Kidney (tissue), 13 donors: ENCODE measurements at regions not wholly inside any gene's neighbourhood (a gene's known extent, or its start where the extent isn't known, plus 50 kb on each side); places are given as distances from the start of the nearest gene placed in this dataset.

Experiments used
- DNase-seq, 5 donors: peaks; one replicate each; pipeline ENCODE4 v3.0.0-alpha.2; 2013 to 2020
- FAIRE-seq: peaks from 2 replicates; lab custom pipeline; 2012; peaks lifted over from hg19 to GRCh38; lab: Jason Lieb, UNC
- H3K27ac ChIP-seq, 2 donors: one replicate each; pipeline ENCODE4 v1.7.0; 2013; ENCODE audit warnings: low read depth in 2 of 2, low read length in 2 of 2, inconsistent platforms in 1 of 2
- H3K27me3 ChIP-seq: one replicate; pipeline ENCODE4 v1.7.1; 2013; ENCODE audit warnings: low read length, inconsistent platforms; ENCODE audit not compliant: control insufficient read depth, insufficient read depth
- H3K36me3 ChIP-seq, 3 donors: one replicate each; pipeline versions ENCODE4 v1.7.0 to v1.7.1; 2013; ENCODE audit warnings: low read length in 3 of 3, control low read depth in 1 of 3, inconsistent platforms in 1 of 3; ENCODE audit not compliant: insufficient read depth in 3 of 3, control insufficient read depth in 2 of 3
- H3K4me1 ChIP-seq, 3 donors: one replicate each; pipeline versions ENCODE4 v1.7.0 to v1.7.1; 2013; ENCODE audit warnings: low read length in 3 of 3, inconsistent platforms in 1 of 3, low read depth in 1 of 3; ENCODE audit not compliant: control insufficient read depth in 2 of 3, insufficient read depth in 2 of 3
- H3K4me3 ChIP-seq, 3 donors: one replicate each; pipeline versions ENCODE4 v1.7.0 to v1.8.1; 2013; ENCODE audit warnings: low read length in 3 of 3, control low read depth in 1 of 3, inconsistent platforms in 1 of 3
- H3K9ac ChIP-seq, 3 donors: one replicate each; pipeline versions ENCODE4 v1.7.0 to v1.7.1; 2013; ENCODE audit warnings: low read length in 3 of 3, control low read depth in 1 of 3, inconsistent platforms in 1 of 3
- H3K9me3 ChIP-seq, 3 donors: one replicate each; pipeline versions ENCODE4 v1.7.0 to v1.7.1; 2013; ENCODE audit warnings: low read length in 3 of 3, control low read depth in 1 of 3, inconsistent platforms in 1 of 3; ENCODE audit not compliant: control insufficient read depth in 2 of 3, insufficient read depth in 1 of 3
- intact Hi-C: fragments of 100-400 bp; cut with DNase I; formaldehyde crosslinking; loops from one replicate; pipeline ENCODE4 v1.11.1; 2022
- TF ChIP-seq, protein P1 (sequence below): IDR thresholded peaks from 3 replicates; pipeline ENCODE4 v1.5.1; 2012; ENCODE audit warnings: mild to moderate bottlenecking, moderate library complexity, borderline replicate concordance; ENCODE audit not compliant: insufficient read depth; ENCODE audit errors: extremely low read depth
- donor health status: control.
- donor health status: control.
- donor health status: control.
- donor health status: control.
- donor health status: control.
- donor health status: DM: yes; HTN: yes; CAD: no.
- donor health status: Normal renal cell carcinoma (clear cell type).

DNA sequence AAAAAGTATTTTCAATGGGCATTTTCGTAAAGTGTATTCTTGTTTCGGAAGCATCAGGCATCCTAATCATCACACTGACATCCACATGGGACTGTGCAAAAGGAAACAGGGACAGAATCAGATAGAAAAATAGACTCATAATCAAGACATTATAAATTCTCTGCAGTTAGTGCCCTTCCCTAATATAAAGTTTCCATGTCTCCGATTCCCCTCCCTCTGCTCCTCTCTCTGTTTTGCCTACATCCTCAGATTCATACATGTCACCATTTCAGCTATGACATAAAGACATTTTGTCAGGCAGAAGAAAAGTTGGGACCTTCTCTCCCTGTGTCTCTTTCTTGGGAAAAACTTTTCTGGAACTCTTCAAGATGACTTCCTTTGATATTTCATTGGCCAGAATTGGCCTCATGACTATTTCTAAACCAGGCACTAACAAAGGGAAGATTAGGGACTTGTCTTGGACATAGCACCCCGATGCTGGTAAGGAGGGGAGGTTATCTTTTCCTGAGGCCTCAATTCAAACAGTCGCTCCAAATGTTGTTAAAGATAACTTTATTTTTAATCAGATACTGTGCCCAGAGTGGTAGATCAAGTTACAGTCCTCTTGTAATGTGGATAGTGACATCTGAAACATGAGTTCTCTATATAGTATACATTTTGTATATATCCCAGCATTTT lies 212.1 kb upstream of the BTG1 start:
- TF ChIP-seq, protein P1, sequence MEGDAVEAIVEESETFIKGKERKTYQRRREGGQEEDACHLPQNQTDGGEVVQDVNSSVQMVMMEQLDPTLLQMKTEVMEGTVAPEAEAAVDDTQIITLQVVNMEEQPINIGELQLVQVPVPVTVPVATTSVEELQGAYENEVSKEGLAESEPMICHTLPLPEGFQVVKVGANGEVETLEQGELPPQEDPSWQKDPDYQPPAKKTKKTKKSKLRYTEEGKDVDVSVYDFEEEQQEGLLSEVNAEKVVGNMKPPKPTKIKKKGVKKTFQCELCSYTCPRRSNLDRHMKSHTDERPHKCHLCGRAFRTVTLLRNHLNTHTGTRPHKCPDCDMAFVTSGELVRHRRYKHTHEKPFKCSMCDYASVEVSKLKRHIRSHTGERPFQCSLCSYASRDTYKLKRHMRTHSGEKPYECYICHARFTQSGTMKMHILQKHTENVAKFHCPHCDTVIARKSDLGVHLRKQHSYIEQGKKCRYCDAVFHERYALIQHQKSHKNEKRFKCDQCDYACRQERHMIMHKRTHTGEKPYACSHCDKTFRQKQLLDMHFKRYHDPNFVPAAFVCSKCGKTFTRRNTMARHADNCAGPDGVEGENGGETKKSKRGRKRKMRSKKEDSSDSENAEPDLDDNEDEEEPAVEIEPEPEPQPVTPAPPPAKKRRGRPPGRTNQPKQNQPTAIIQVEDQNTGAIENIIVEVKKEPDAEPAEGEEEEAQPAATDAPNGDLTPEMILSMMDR = no peak
- H3K9me3 ChIP-seq = no peaks in the 10 kb centered on the region
- no peak overlapping the region for H3K27ac ChIP-seq
- peaks cover 0 to 3% (median 0%) of the 10 kb centered on the region in 3 donors for H3K4me1 ChIP-seq
- intact Hi-C loops = no loop called here
- DNase-seq = no peak
- FAIRE-seq = no peak
- no peaks in the 10 kb centered on the region for H3K27me3 ChIP-seq
- H3K4me3 ChIP-seq = no peak overlapping the region
- no peaks in the 10 kb centered on the region for H3K36me3 ChIP-seq
- H3K9ac ChIP-seq = no peak overlapping the region

DNA sequence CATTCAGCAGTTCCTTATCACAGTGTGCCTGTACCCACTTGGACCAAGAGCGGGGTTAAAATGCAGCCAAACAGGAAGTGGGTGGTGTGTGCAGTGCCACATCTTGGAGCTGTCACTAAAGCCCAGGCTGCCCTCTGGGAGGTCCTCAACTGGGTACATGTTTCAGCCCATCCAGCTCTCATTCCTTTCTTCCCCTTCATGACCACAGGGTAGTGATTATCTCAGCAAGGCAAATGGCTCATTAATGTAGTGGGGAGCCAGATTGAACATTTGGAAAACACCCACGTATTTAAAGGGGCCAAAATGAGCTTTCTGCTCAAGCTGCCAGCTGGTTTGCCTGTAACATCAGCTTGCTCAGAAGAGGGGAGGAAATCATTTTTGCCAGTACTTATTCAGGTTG lies 210.8 kb upstream of the BTG1 start:
- no peak overlapping the region for H3K4me3 ChIP-seq
- DNase-seq (no peak), FAIRE-seq (no peak)
- intact Hi-C loops = no loop called here
- no peaks in the 10 kb centered on the region for H3K4me1 ChIP-seq
- TF ChIP-seq, protein P1 = no peak
- H3K36me3 ChIP-seq = no peaks in the 10 kb centered on the region
- no peak overlapping the region for H3K27ac ChIP-seq
- H3K9ac ChIP-seq = no peak overlapping the region
- no peaks in the 10 kb centered on the region for H3K9me3 ChIP-seq
- H3K27me3 ChIP-seq = no peaks in the 10 kb centered on the region

DNA sequence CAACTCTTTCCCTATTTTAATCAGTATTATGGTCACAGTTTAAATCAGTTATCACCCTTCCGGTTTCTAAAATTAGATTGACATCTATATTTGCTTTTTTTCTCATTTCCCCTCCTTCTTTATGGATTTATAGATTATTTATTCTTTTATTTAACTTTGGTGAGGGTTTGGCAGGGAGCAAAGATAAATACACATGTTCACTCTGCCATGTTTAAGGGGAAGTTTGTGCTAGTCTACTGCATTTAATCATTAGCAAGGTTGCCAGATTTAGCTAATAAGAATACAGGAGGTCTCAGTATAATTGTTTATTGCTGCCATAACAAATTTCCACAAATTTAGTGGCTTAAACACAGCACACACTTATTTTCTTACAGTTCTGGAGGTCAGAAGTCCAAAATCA lies 204.0 kb upstream of the BTG1 start:
- Histone ChIP-seq H3K4me1 (no peaks in the 10 kb centered on the region), H3K27me3 (no peaks in the 10 kb centered on the region), H3K9me3 (no peaks in the 10 kb centered on the region), H3K4me3 (no peak overlapping the region), H3K36me3 (no peaks in the 10 kb centered on the region), H3K9ac (no peak overlapping the region), H3K27ac (no peak overlapping the region)
- FAIRE-seq (no peak), DNase-seq (no peak)
- intact Hi-C loops = no loop called here
- TF ChIP-seq, protein P1 = no peak

DNA sequence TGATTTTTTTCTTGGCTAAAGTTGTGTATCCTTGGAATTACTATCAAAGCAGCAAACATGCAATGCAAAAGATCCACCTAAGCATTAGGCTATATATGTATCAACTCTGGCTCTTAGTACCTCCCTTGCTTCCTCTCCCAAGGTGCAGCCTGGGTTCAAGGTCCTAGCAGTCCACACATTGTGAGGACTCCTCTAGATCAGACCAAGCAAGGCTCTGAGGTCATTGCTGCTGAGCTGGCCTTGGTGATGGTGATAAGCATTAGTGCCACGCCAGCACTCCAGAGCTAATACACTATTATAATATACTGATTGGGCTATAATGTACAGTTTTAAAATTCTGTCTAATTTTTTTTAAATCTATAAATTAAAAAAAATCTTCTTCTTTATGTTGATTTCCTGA lies 196.9 kb upstream of the BTG1 start:
- Histone ChIP-seq H3K9ac (no peak overlapping the region), H3K36me3 (no peaks in the 10 kb centered on the region), H3K27ac (no peak overlapping the region), H3K4me1 (no peaks in the 10 kb centered on the region), H3K9me3 (no peaks in the 10 kb centered on the region), H3K4me3 (no peak overlapping the region), H3K27me3 (no peaks in the 10 kb centered on the region)
- TF ChIP-seq, protein P1 = no peak
- intact Hi-C loops = no loop called here
- DNase-seq (no peak), FAIRE-seq (no peak)
